Type B pancreatic cell (in vitro differentiated cells): ENCODE measurements at regions not wholly inside any gene's neighbourhood (a gene's known extent, or its start where the extent isn't known, plus 50 kb on each side); places are given as distances from the start of the nearest gene placed in this dataset.

Experiments
- DNase-seq: peaks from one replicate; pipeline ENCODE4 v3.0.0; 2021; ENCODE audit warnings: mixed read lengths; ENCODE audit not compliant: unreplicated experiment; ENCODE audit errors: extremely low spot score
- H3K27ac Mint-ChIP-seq: 2 replicates; pipeline ENCODE4 v1.8.0; 2021; ENCODE audit warnings: mild to moderate bottlenecking, mixed read lengths
- H3K27me3 Mint-ChIP-seq: 2 replicates; pipeline ENCODE4 v1.8.0; 2021; ENCODE audit warnings: mixed read lengths
- H3K36me3 Mint-ChIP-seq: 2 replicates; pipeline ENCODE4 v1.8.0; 2021; ENCODE audit warnings: mixed read lengths
- H3K4me1 Mint-ChIP-seq: one replicate; pipeline ENCODE4 v1.8.0; 2021; ENCODE audit warnings: mixed read lengths; ENCODE audit not compliant: unreplicated experiment
- H3K4me3 Mint-ChIP-seq: 2 replicates; pipeline ENCODE4 v1.8.0; 2021; ENCODE audit warnings: mild to moderate bottlenecking, mixed read lengths
- H3K9me3 Mint-ChIP-seq: 2 replicates; pipeline ENCODE4 v1.8.0; 2021; ENCODE audit warnings: mixed read lengths
- TF ChIP-seq, protein P1 (sequence below): fragments of 200-600 bp; sonication (generic); conservative IDR thresholded peaks from 2 replicates; pipeline ENCODE4 v1.5.0; 2021; ENCODE audit warnings: antibody characterized with exemption, mild to moderate bottlenecking

- Mint-ChIP-seq H3K27me3 (peaks cover 44% of the 10 kb centered on the region), H3K4me3 (no peak overlapping the region), H3K36me3 (no peaks in the 10 kb centered on the region), H3K27ac (no peak overlapping the region), H3K4me1 (no peaks in the 10 kb centered on the region), H3K9me3 (no peaks in the 10 kb centered on the region)
- DNase-seq = no peak
- TF ChIP-seq, protein P1, sequence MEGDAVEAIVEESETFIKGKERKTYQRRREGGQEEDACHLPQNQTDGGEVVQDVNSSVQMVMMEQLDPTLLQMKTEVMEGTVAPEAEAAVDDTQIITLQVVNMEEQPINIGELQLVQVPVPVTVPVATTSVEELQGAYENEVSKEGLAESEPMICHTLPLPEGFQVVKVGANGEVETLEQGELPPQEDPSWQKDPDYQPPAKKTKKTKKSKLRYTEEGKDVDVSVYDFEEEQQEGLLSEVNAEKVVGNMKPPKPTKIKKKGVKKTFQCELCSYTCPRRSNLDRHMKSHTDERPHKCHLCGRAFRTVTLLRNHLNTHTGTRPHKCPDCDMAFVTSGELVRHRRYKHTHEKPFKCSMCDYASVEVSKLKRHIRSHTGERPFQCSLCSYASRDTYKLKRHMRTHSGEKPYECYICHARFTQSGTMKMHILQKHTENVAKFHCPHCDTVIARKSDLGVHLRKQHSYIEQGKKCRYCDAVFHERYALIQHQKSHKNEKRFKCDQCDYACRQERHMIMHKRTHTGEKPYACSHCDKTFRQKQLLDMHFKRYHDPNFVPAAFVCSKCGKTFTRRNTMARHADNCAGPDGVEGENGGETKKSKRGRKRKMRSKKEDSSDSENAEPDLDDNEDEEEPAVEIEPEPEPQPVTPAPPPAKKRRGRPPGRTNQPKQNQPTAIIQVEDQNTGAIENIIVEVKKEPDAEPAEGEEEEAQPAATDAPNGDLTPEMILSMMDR = no peak
Measured at GRCh38 chr1:34639701-34640100, 115.1 kb upstream of the GJB5 start.

GRCh38 chr1:34640654-34641401 lies 114.0 kb upstream of the GJB5 start:
- no peak overlapping the region for H3K27ac Mint-ChIP-seq
- H3K36me3 Mint-ChIP-seq = no peaks in the 10 kb centered on the region
- no peak for DNase-seq
- H3K4me1 Mint-ChIP-seq = no peaks in the 10 kb centered on the region
- no peaks in the 10 kb centered on the region for H3K9me3 Mint-ChIP-seq
- H3K4me3 Mint-ChIP-seq = no peak overlapping the region
- H3K27me3 Mint-ChIP-seq = peaks cover 55% of the 10 kb centered on the region
- TF ChIP-seq, protein P1 = no peak

- H3K27me3 Mint-ChIP-seq = peaks cover 74% of the 10 kb centered on the region
- H3K4me1 Mint-ChIP-seq = no peaks in the 10 kb centered on the region
- DNase-seq = no peak
- H3K9me3 Mint-ChIP-seq = no peaks in the 10 kb centered on the region
- no peak overlapping the region for H3K4me3 Mint-ChIP-seq
- H3K27ac Mint-ChIP-seq = no peak overlapping the region
- TF ChIP-seq, protein P1 = peak; percentile 42
- H3K36me3 Mint-ChIP-seq = no peaks in the 10 kb centered on the region
Measured at GRCh38 chr1:34642679-34643078, 112.2 kb upstream of the GJB5 start.

GRCh38 chr1:34645109-34645688 lies 109.6 kb upstream of the GJB5 start:
- no peak overlapping the region for H3K27ac Mint-ChIP-seq
- TF ChIP-seq, protein P1 = no peak

DNA sequence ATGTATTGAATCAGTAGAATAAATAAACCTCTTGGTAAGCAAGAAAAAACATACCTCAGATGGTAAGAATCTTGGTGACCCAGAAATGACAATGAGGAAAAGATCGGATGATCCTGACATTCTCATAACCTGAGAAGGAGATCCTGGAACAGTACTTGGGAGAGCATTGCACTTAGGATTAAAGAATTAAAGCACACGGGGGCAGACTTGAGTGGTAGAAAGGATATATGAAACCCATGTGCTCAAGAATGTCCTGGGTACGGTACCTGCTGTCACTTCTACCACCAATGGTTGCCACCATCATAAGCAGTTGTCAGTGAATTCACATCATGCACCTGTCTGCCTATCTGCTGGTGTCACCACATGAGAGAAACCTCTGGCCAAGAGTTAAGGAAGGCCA lies 108.9 kb upstream of the GJB5 start:
- Mint-ChIP-seq H3K4me1 (no peaks in the 10 kb centered on the region), H3K36me3 (no peaks in the 10 kb centered on the region), H3K4me3 (no peak overlapping the region), H3K27ac (no peak overlapping the region), H3K27me3 (peaks cover 87% of the 10 kb centered on the region), H3K9me3 (no peaks in the 10 kb centered on the region)
- DNase-seq = no peak
- TF ChIP-seq, protein P1 = no peak

More at GRCh38 chr1:34645109-34645688, 109.6 kb upstream of the GJB5 start:
- no peak overlapping the region for H3K4me3 Mint-ChIP-seq
- DNase-seq = no peak
- H3K36me3 Mint-ChIP-seq = no peaks in the 10 kb centered on the region
- no peaks in the 10 kb centered on the region for H3K9me3 Mint-ChIP-seq
- peaks cover 88% of the 10 kb centered on the region for H3K27me3 Mint-ChIP-seq
- H3K4me1 Mint-ChIP-seq = no peaks in the 10 kb centered on the region
